ENCODE measurements at regions not wholly inside any gene's neighbourhood (a gene's known extent, or its start where the extent isn't known, plus 50 kb on each side); places are given as distances from the start of the nearest gene placed in this dataset.

DNA sequence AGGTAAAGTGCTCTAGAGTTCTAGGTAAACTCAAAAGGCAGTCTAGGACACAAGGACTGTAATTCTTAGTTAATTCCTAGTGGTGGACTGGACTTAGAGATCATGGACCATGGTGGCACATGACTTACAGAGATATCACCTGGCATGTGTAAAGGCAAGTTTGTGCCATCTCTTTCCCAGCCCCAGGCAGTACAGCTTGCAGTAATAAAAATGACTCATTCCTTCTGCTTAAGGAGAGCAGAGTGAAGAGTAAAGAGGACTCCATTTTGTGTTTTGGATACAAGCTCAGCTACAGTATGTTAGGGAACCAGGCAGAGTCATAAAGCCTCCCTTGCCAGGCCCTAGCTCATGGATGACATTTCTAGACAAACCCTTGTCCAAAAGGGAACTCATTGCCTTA, 629.9 kb downstream of the JRKL start:
- TF ChIP-seq EZH2 (IDR thresholded peaks at IDR 0.05; ENCODE audit: low read length), result no peak
- TF ChIP-seq, protein P1, sequence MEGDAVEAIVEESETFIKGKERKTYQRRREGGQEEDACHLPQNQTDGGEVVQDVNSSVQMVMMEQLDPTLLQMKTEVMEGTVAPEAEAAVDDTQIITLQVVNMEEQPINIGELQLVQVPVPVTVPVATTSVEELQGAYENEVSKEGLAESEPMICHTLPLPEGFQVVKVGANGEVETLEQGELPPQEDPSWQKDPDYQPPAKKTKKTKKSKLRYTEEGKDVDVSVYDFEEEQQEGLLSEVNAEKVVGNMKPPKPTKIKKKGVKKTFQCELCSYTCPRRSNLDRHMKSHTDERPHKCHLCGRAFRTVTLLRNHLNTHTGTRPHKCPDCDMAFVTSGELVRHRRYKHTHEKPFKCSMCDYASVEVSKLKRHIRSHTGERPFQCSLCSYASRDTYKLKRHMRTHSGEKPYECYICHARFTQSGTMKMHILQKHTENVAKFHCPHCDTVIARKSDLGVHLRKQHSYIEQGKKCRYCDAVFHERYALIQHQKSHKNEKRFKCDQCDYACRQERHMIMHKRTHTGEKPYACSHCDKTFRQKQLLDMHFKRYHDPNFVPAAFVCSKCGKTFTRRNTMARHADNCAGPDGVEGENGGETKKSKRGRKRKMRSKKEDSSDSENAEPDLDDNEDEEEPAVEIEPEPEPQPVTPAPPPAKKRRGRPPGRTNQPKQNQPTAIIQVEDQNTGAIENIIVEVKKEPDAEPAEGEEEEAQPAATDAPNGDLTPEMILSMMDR (optimal IDR thresholded peaks at IDR 0.05 in 1 of 3, IDR thresholded peaks at IDR 0.05 in 1 of 3, conservative IDR thresholded peaks at IDR 0.05 in 1 of 3; ENCODE audit: extremely low read depth in 1 of 3, insufficient read depth in 2 of 3, low read length in 3 of 3), result no peak
